ENCODE measurements at regions not wholly inside any gene's neighbourhood (a gene's known extent, or its start where the extent isn't known, plus 50 kb on each side); places are given as distances from the start of the nearest gene placed in this dataset.

DNA sequence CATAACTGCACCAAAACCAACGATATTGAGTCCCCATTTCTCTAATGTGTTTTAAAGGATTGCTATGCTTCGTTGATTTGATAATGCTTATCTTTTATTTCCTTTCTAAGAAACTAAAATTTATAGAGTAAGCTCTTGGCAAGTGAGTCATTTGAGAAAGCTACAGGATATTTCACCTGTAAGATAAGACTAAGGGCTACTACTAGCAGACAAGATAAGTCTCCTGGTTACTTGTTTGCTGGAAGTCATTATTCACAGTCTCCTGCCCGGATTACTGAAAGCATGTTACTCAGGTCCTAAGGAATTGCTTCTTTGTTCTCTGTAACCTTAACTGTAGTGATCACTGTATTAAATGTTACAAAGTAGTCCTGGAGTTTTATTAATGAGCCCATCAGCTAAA lies 315.9 kb upstream of the RASA1 start:
- no peak for TF ChIP-seq CTCF (IDR thresholded peaks at IDR 0.05)
- H3K27me3 Mint-ChIP-seq (ENCODE audit: unreplicated experiment) = peaks cover 14% of the 10 kb centered on the region
- H3K9me3 Mint-ChIP-seq (ENCODE audit: unreplicated experiment) = no peaks in the 10 kb centered on the region
- no peaks in the 10 kb centered on the region for H3K36me3 Mint-ChIP-seq (ENCODE audit: unreplicated experiment)
- no peaks in the 10 kb centered on the region for H3K4me1 Mint-ChIP-seq (ENCODE audit: unreplicated experiment)
- no peak for DNase-seq (ENCODE audit: extremely low spot score, unreplicated experiment)
- no peak overlapping the region for H3K27ac Mint-ChIP-seq (ENCODE audit: unreplicated experiment)
- H3K4me3 Mint-ChIP-seq (ENCODE audit: unreplicated experiment) = no peak overlapping the region

GRCh38 chr5:86964889-86965288 lies 302.8 kb upstream of the RASA1 start:
- DNase-seq (ENCODE audit: extremely low spot score, unreplicated experiment) = no peak
- TF ChIP-seq CTCF (IDR thresholded peaks at IDR 0.05) = no peak
- Mint-ChIP-seq H3K4me3 (ENCODE audit: unreplicated experiment) (no peak overlapping the region), H3K9me3 (ENCODE audit: unreplicated experiment) (no peaks in the 10 kb centered on the region), H3K27ac (ENCODE audit: unreplicated experiment) (no peak overlapping the region), H3K27me3 (ENCODE audit: unreplicated experiment) (peaks cover 16% of the 10 kb centered on the region), H3K36me3 (ENCODE audit: unreplicated experiment) (no peaks in the 10 kb centered on the region), H3K4me1 (ENCODE audit: unreplicated experiment) (peaks cover 6% of the 10 kb centered on the region)

DNA sequence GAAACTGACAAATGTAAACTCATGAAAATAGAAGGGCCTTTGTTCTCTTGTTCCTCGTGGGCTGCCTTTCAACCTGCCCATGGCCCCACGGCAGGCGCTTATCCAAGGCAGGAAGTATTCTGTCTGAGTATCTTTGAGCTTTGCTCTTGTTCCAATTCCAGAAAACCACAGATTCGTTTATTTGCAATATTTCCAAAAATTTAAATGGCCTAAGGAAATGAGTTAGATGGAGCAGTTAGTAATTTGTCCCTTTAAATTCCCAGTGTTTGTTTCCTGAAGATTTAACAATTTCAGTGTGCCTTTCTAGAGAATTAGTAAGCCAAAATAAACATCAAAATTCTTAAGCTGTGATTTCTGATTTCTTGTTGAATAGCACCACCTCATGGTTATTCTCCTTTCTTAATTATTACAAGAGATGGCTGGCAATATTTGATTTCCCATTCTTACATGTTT lies 299.4 kb upstream of the RASA1 start:
- Mint-ChIP-seq H3K27ac (ENCODE audit: unreplicated experiment) (no peak overlapping the region), H3K4me3 (ENCODE audit: unreplicated experiment) (peak overlapping the region; percentile 19)
- no peak for DNase-seq (ENCODE audit: extremely low spot score, unreplicated experiment)

DNA sequence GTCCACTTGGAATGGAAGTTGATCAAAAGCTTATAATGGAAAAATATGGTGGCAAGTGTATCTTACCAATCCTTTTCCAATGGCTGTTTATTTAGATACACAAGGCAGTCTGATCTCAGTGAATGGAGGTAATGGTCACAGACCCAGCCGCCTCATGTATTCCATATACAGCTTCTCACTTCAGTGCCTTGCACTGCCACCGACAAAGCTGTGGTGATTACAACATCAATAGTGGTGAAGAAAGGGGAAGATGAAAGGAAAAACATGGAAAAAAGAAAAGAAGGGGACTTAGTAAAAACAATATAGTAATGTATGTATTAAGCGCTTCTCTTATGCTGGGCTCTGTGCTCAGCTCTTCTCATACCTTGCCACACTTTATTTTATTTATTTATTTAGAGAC lies 297.3 kb upstream of the RASA1 start:
- Mint-ChIP-seq H3K9me3 (ENCODE audit: unreplicated experiment) (no peaks in the 10 kb centered on the region), H3K27ac (ENCODE audit: unreplicated experiment) (no peak overlapping the region), H3K4me3 (ENCODE audit: unreplicated experiment) (no peak overlapping the region), H3K27me3 (ENCODE audit: unreplicated experiment) (peaks cover 34% of the 10 kb centered on the region), H3K36me3 (ENCODE audit: unreplicated experiment) (no peaks in the 10 kb centered on the region), H3K4me1 (ENCODE audit: unreplicated experiment) (peaks cover 6% of the 10 kb centered on the region)
- TF ChIP-seq CTCF (IDR thresholded peaks at IDR 0.05) = no peak
- no peak for DNase-seq (ENCODE audit: extremely low spot score, unreplicated experiment)

More for the DNA sequence above, 299.4 kb upstream of the RASA1 start:
- peak; percentile 55 for TF ChIP-seq CTCF (IDR thresholded peaks at IDR 0.05)
- H3K27me3 Mint-ChIP-seq (ENCODE audit: unreplicated experiment) = peaks cover 33% of the 10 kb centered on the region
- H3K9me3 Mint-ChIP-seq (ENCODE audit: unreplicated experiment) = no peaks in the 10 kb centered on the region
- peaks cover 6% of the 10 kb centered on the region for H3K4me1 Mint-ChIP-seq (ENCODE audit: unreplicated experiment)
- no peaks in the 10 kb centered on the region for H3K36me3 Mint-ChIP-seq (ENCODE audit: unreplicated experiment)

DNA sequence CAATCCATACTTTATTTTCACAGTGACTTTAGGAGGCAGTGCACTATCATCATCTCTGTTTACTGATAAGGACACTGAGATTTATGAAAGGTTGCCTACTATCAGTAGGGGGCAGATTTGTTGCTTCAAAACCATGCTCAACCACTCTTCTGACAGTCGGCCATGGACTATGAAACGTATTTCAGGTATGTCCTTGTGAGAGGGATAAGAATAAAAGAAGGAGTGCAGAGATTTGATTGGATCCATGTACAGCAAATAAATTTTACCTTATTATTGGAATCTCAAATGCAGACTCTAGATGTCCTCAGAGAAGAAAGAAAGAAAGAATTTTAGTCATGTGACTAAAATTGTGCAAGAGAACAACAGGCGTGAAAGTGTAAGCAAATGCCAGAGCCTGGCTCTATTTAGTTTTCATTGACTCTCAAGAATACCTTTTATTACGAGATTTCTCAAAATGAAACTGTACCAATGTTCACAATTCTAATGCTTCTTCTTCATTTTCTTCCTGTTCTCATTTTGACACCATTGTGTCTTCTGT lies 296.6 kb upstream of the RASA1 start:
- Mint-ChIP-seq H3K36me3 (ENCODE audit: unreplicated experiment) (no peaks in the 10 kb centered on the region), H3K4me1 (ENCODE audit: unreplicated experiment) (peaks cover 6% of the 10 kb centered on the region), H3K9me3 (ENCODE audit: unreplicated experiment) (no peaks in the 10 kb centered on the region), H3K27me3 (ENCODE audit: unreplicated experiment) (peaks cover 32% of the 10 kb centered on the region), H3K27ac (ENCODE audit: unreplicated experiment) (no peak overlapping the region), H3K4me3 (ENCODE audit: unreplicated experiment) (no peak overlapping the region)
- no peak for DNase-seq (ENCODE audit: extremely low spot score, unreplicated experiment)
- TF ChIP-seq CTCF (IDR thresholded peaks at IDR 0.05) = no peak
